Vagina (tissue), 2 donors: ENCODE measurements at regions not wholly inside any gene's neighbourhood (a gene's known extent, or its start where the extent isn't known, plus 50 kb on each side); places are given as distances from the start of the nearest gene placed in this dataset.

Source experiments
- DNase-seq, 2 donors: peaks; one replicate each; pipeline ENCODE4 v3.0.0-alpha.2; 2017; ENCODE audit errors: extremely low spot score in 2 of 2
- H3K27ac ChIP-seq: fragments of 200-600 bp; sonication (generic); one replicate; pipeline ENCODE4 v1.5.1; 2019
- H3K27me3 ChIP-seq: fragments of 200-600 bp; sonication (generic); one replicate; pipeline ENCODE4 v1.5.1; 2019
- H3K36me3 ChIP-seq, 2 donors: fragments of 200-600 bp; sonication (generic); one replicate each; pipeline ENCODE4 v1.5.1; 2017 to 2019
- H3K4me1 ChIP-seq: fragments of 200-600 bp; sonication (generic); one replicate; pipeline ENCODE4 v1.5.1; 2019
- H3K4me3 ChIP-seq, 2 donors: fragments of 200-600 bp; sonication (generic); 1 replicate in 1 of 2; 2 replicates in 1 of 2; pipeline ENCODE4 v1.5.1; 2016 to 2019
- H3K9me3 ChIP-seq: fragments of 200-600 bp; sonication (generic); one replicate; pipeline ENCODE4 v1.5.1; 2019
- POLR2A ChIP-seq, 2 donors: fragments of 450-650 bp; IDR thresholded peaks; one replicate each; pipeline ENCODE4 v1.6.1; 2017; ENCODE audit warnings: antibody characterized with exemption in 2 of 2, mild to moderate bottlenecking in 2 of 2, moderate library complexity in 2 of 2
- POLR2AphosphoS5 ChIP-seq, 2 donors: sonication (generic); formaldehyde crosslinking; IDR thresholded peaks; one replicate each; pipeline ENCODE4 v1.9.0; 2017; ENCODE audit warnings: antibody characterized with exemption in 2 of 2, mild to moderate bottlenecking in 2 of 2, low read depth in 1 of 2; ENCODE audit not compliant: insufficient read depth in 1 of 2
- intact Hi-C: fragments of 100-400 bp; cut with DNase I; formaldehyde crosslinking; loops from one replicate; pipeline ENCODE4 v1.15.1; 2023
- TF ChIP-seq, protein P1 (sequence below), 3 experiments: fragments of 450-650 bp in 2 of 3; fragments of 200-600 bp in 1 of 3; sonication (generic) in 1 of 3; IDR thresholded peaks; one replicate each; pipeline ENCODE4 v1.5.1; 2017 to 2019; ENCODE audit warnings: antibody characterized with exemption in 3 of 3, mild to moderate bottlenecking in 2 of 3, moderate library complexity in 2 of 3

- H3K9me3 ChIP-seq, result no peaks in the 10 kb centered on the region
- H3K36me3 ChIP-seq, result no peaks in the 10 kb centered on the region
- H3K4me3 ChIP-seq, result no peak overlapping the region
- H3K27ac ChIP-seq, result peak overlapping the region; percentile 51
- TF ChIP-seq POLR2AphosphoS5 (IDR thresholded peaks at IDR 0.05; ENCODE audit: insufficient read depth in 1 of 2, low read depth in 1 of 2) (peak in 1 of 2 donors; percentile 86), POLR2A (IDR thresholded peaks at IDR 0.05) (no peak)
- TF ChIP-seq, protein P1, sequence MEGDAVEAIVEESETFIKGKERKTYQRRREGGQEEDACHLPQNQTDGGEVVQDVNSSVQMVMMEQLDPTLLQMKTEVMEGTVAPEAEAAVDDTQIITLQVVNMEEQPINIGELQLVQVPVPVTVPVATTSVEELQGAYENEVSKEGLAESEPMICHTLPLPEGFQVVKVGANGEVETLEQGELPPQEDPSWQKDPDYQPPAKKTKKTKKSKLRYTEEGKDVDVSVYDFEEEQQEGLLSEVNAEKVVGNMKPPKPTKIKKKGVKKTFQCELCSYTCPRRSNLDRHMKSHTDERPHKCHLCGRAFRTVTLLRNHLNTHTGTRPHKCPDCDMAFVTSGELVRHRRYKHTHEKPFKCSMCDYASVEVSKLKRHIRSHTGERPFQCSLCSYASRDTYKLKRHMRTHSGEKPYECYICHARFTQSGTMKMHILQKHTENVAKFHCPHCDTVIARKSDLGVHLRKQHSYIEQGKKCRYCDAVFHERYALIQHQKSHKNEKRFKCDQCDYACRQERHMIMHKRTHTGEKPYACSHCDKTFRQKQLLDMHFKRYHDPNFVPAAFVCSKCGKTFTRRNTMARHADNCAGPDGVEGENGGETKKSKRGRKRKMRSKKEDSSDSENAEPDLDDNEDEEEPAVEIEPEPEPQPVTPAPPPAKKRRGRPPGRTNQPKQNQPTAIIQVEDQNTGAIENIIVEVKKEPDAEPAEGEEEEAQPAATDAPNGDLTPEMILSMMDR (IDR thresholded peaks at IDR 0.05), result no peak
- H3K4me1 ChIP-seq, result peaks cover 13% of the 10 kb centered on the region
- intact Hi-C loops, result loop anchor here (5.0 kb wide), 1 partner anchor 775 kb away; the partner anchor contains the start of gene NR2F2
- no peak for DNase-seq
- no peaks in the 10 kb centered on the region for H3K27me3 ChIP-seq
Observed at GRCh38 chr15:95557226-95558046, 773.1 kb upstream of the NR2F2 start.

DNA sequence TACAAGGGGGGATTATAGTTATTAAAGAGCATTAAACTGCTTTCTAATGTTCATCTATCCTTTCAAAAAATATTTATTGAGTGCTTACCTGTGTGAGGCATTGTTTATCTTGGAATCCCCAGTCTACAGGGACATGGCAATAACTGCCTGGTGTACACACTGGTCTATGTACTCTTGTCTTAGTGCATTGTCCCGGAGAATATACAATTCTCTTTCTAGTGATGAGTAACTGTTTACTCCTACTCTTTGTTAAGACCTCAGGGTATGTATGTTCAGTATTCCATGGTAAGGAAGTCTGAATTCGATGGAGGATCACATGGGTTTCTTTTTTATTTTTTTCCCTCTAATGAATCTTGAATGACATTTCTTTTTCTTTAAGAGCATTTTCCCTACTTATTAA, 772.4 kb upstream of the NR2F2 start:
- H3K9me3 ChIP-seq, result no peaks in the 10 kb centered on the region
- H3K4me3 ChIP-seq, result no peak overlapping the region
- no peak overlapping the region for H3K27ac ChIP-seq
- intact Hi-C loops, result loop anchor here (5.0 kb wide), 1 partner anchor 774 kb away; the partner anchor contains the start of gene NR2F2
- H3K27me3 ChIP-seq, result no peaks in the 10 kb centered on the region
- no peaks in the 10 kb centered on the region for H3K36me3 ChIP-seq
- TF ChIP-seq, protein P1 (IDR thresholded peaks at IDR 0.05), result no peak
- TF ChIP-seq POLR2A (IDR thresholded peaks at IDR 0.05) (no peak), POLR2AphosphoS5 (IDR thresholded peaks at IDR 0.05; ENCODE audit: insufficient read depth in 1 of 2, low read depth in 1 of 2) (no peak)
- H3K4me1 ChIP-seq, result peaks cover 13% of the 10 kb centered on the region
- no peak for DNase-seq

- Histone ChIP-seq H3K4me3 (no peak overlapping the region), H3K27me3 (no peaks in the 10 kb centered on the region), H3K4me1 (peaks cover 13% of the 10 kb centered on the region), H3K36me3 (no peaks in the 10 kb centered on the region), H3K9me3 (no peaks in the 10 kb centered on the region), H3K27ac (no peak overlapping the region)
- DNase-seq, result no peak
- intact Hi-C loops, result loop anchor here (5.0 kb wide), 1 partner anchor 773 kb away; the partner anchor contains the start of gene NR2F2
- TF ChIP-seq, protein P1 (IDR thresholded peaks at IDR 0.05), result no peak
- TF ChIP-seq POLR2AphosphoS5 (IDR thresholded peaks at IDR 0.05; ENCODE audit: insufficient read depth in 1 of 2, low read depth in 1 of 2) (no peak), POLR2A (IDR thresholded peaks at IDR 0.05) (no peak)
Observed at GRCh38 chr15:95558916-95559315, 771.6 kb upstream of the NR2F2 start.

DNA sequence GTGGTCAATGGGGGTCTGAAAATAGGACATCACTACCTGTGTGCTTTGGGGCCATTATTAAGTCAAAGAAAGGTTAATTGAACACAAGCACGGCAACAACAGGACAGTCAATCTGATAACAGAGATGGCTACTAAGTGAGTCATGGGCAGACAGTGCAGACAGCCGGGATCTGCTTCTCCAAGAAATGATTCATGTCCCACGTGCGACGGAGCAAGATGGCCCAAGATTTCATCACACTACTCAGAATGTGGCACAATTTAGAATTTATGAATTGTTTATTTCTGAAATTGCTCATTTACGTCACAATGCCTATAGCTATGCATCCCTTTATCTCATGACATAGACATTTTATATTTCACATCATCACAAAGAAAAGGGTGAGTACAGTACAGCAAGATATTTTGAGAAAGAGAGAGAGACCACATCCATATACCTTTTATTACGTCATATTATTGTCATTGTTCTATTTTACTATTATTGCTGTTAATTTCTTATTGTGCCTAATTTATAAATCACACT, 770.6 kb upstream of the NR2F2 start:
- Histone ChIP-seq H3K4me3 (no peak overlapping the region), H3K9me3 (no peaks in the 10 kb centered on the region), H3K4me1 (peaks cover 13% of the 10 kb centered on the region), H3K27me3 (no peaks in the 10 kb centered on the region), H3K27ac (no peak overlapping the region), H3K36me3 (no peaks in the 10 kb centered on the region)
- TF ChIP-seq, protein P1 (IDR thresholded peaks at IDR 0.05), result no peak
- TF ChIP-seq POLR2A (IDR thresholded peaks at IDR 0.05) (no peak), POLR2AphosphoS5 (IDR thresholded peaks at IDR 0.05; ENCODE audit: insufficient read depth in 1 of 2, low read depth in 1 of 2) (no peak)
- DNase-seq, result no peak
- intact Hi-C loops, result loop anchor here (5.0 kb wide), 1 partner anchor 772 kb away; the partner anchor contains the start of gene NR2F2

DNA sequence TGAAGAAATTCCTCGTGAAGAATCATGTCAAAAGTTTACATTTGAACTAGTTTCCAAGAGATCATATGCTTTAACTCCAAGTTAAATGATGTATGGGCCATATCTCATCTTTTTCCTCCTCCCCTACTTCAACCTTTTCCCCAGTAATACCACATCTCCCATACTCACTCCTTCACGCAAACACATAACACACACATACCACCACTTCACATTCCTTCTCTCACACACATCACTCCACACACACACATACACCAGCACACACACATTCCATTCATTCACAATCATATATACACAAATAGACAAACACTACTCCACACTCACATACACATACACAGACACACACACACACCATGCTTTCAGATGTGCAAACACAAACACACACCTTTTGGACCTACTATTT, 769.0 kb upstream of the NR2F2 start:
- Histone ChIP-seq H3K27me3 (no peaks in the 10 kb centered on the region), H3K36me3 (no peaks in the 10 kb centered on the region), H3K9me3 (no peaks in the 10 kb centered on the region), H3K4me1 (peaks cover 13% of the 10 kb centered on the region), H3K27ac (no peak overlapping the region), H3K4me3 (no peak overlapping the region)
- no peak for DNase-seq
- no peak for TF ChIP-seq POLR2AphosphoS5 (IDR thresholded peaks at IDR 0.05; ENCODE audit: insufficient read depth in 1 of 2, low read depth in 1 of 2)
- TF ChIP-seq POLR2A (IDR thresholded peaks at IDR 0.05), result no peak
- TF ChIP-seq, protein P1 (IDR thresholded peaks at IDR 0.05), result no peak
- intact Hi-C loops, result no loop called here
